NCI-H526 (cell line): ENCODE measurements at regions not wholly inside any gene's neighbourhood (a gene's known extent, or its start where the extent isn't known, plus 50 kb on each side); places are given as distances from the start of the nearest gene placed in this dataset.

Experiments
- DNase-seq, 2 experiments: peaks; one replicate each; lab custom pipeline; 2025; lab: John Stamatoyannopoulos, UW

DNA sequence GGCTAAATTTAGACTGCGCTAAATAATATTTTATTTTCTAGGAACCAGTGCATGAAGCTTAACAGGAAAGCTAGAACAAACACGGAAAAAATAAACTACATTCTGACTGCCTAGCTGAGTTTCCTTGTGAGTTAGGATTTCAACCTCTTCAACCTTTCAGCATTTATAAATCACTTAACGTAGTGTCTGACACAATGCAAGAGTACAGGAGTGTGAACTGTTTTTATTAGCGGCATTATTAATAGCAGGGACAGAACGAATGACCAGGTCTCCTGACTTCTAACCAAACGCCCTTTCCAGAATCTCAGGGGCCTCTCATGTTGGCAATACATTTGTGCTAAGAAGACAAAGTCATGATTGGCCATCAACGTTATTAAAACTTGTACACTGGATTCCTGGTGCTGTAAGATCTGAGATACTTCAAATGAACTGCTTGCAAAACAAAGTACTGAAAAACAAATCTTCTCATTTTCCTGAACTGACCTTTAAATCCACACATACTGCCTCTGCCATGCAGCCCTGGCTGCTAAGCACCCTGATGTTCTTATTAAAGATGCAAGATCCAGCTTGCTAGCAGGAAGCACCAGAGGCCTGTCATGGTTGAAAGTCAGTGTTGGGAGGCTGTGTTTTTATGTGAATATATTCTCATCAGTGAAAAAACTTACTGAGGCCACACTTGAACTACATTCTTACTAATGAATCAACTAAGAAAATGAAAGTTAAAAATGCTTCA, 380.4 kb upstream of the CPEB2 start:
- DNase-seq: no peak

DNA sequence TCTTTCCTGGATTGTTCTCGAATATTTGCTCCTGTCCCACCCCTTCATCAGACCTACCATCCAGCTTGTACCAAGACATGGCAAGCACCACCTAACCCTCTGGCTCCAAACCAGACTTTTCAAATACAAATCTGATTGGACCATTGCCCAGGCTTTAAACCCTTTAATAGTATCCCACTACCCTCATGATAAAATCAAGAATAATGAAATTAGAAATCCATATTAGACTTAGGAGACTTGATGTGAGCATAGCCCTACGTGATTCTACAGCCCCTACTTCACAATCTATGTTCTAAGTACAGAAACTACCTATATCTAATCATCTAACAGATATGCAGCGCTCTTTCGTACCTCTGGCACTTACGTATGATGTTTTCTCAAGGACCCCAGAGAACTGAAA, 375.2 kb upstream of the CPEB2 start:
- no peak for DNase-seq

GRCh38 chr4:14631806-14632440, 370.4 kb upstream of the CPEB2 start:
- no peak for DNase-seq

DNA sequence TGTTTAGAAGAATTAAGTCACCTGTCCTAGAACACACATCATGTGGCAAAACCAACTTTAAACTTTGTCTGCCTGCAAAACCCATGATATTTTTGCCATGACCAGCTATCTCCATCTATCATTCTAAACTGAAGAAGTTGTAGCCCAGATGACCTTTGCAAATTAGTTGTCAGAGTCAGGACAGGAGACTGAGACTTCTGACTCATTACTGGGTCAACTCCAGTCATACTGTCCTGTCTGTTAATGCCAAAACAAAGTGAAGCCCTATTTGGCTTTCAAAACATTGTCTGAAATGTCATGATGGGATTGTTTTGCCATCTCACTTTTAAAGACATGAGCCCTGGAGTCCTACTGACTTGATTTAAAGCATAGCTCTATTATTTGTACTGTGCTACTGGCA, 365.7 kb upstream of the CPEB2 start:
- no peak for DNase-seq

DNA sequence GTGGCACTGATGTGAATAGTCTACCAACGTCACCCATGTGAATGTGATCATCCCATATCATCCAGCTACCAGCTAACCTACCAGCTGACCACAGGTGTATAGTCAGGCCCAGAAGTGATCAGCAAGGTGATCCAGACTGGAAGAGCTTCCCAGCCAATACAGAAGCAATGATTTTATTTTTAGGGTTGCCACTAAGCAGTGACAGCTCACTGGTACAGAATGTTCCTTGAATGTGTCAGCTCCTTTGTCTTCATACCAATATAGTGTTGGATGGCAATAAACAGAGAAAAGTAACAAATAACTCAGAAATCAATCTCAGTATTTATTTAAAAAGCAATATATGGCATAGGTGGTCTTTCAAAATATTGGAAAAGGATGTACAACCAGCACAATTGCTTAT, 361.8 kb upstream of the CPEB2 start:
- no peak for DNase-seq

GRCh38 chr4:14641871-14642270, 360.4 kb upstream of the CPEB2 start:
- DNase-seq: no peak

DNA sequence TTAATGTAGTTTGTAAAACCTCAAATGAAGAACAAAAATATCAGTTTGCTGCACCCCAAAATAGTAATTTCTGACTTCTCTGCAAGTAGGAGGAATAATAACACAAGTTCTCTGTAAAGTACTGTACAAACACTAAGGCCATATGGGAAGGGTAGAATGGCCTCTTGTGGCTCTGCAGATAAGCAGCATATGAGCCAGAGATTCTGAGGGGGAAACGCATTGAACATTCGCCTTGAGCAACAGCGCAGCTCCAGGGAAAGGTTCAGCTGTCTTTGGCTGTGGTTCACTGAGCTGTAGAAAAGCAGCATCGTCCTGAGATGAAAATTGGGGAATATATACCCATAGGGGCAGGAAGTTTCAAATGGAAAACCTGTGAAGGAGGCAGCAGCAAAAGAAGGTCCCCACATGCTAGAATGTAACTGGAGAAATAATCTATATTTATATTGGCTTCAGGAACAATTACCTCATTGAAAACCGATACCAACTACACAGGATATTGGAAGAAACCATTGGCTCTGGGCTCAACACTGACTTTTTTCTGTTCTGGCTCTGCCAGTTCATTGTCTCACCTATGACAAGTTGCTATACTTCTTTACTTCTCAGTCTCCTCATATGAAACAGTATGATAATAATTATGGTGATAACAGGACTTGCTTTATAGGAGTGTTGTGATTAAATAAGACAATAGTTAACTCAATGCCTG, 357.6 kb upstream of the CPEB2 start:
- DNase-seq: no peak

- DNase-seq: no peak
Measured at GRCh38 chr4:14646831-14647230, 355.4 kb upstream of the CPEB2 start.

DNA sequence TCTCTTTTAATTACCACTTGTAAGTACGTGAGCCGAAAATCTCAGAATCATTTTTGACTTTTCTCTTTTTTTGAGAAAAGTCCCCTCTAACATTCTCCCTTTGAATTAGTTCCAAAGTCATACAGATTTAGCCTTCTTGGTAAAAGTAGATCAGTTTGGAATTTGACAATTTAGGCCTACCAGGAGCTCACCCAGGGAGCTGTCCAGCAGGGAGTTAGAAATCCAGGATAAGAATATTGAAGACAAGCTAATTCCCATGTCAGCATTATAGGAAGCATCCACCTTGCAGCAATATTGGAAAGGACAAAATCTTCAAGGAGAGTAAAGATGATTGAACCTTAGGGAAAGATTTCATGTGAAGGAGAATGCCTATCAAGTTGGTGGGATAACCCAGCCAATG, 352.2 kb upstream of the CPEB2 start:
- no peak for DNase-seq

GRCh38 chr4:14652522-14652921, 349.8 kb upstream of the CPEB2 start:
- no peak for DNase-seq

DNA sequence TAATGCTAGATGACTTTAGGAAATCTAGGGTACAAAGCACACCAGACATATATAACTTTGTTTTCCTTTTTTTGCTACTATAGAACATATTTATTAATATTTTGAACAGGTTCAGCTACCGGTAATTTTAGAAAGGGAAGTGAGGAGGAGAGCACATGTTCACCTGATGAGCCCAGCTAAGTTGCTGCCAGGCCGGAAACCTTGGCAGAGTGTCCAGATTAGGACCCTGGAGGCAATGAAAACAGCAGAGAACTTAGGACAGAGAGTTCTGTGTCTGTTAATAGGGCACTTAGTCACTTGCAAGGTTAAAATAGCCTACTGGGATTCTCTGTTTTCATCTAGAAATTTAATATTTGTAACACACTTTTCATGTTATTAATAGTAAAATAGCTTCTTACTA, 348.9 kb upstream of the CPEB2 start:
- DNase-seq: no peak

GRCh38 chr4:14659286-14659685, 343.0 kb upstream of the CPEB2 start:
- no peak for DNase-seq

- no peak for DNase-seq
Measured at GRCh38 chr4:14667624-14668151, 334.6 kb upstream of the CPEB2 start.

GRCh38 chr4:14668296-14668695, 334.0 kb upstream of the CPEB2 start:
- DNase-seq: no peak

DNA sequence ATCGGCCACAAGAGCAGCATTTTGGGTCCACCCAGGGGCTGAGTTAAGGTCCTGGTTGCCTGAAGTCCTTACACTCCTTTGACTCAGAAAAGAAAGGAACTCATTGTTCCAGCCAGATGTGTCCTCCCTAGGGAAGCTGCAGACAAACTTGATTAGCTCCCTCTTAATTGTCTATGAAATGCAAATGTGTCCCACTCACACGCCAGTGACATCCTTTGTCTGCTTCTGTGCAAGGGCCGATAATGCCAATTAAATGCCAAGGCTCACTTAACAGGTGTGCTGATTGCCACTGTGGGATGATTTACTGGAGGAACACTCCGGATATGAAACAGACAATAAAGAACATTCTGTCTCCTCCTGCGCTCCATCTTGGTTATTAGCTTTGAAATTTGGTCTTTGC, 332.9 kb upstream of the CPEB2 start:
- DNase-seq: no peak

- DNase-seq: no peak
Measured at GRCh38 chr4:14671146-14671545, 331.1 kb upstream of the CPEB2 start.

DNA sequence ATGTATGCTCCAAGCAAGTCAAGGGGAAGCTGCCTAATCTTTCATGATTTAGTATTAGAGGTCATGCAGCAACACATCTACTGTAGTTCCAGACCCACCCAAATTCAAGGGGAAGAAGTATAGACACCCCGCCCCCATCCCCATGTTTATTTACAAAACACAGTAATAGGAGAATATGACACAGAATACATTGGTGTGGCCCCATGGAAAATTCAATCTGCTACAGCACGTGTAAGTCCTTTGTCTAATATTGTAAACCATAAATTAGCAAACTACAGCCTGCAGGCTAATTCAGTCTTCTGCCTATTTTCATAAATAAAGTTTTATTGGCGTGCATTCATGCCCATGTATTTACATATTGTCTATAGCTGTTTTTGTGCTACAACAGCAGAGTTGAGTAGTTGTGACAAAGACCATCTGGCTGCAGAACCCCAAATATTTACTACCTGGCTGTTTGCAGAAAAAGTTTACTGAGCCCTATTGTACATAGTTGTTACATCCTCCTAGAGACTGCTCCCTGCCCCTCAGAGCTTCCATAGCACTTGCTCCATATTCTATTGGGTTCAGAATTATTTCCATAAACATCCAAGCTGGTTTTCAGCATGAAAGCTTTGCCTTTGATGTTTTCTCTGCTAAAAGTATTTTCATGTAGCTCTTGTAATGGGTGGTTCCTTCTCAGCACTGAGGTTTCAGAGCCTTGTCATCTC, 326.8 kb upstream of the CPEB2 start:
- no peak for DNase-seq

GRCh38 chr4:14679906-14680305, 322.4 kb upstream of the CPEB2 start:
- DNase-seq: no peak

GRCh38 chr4:14681330-14681729, 321.0 kb upstream of the CPEB2 start:
- no peak for DNase-seq

DNA sequence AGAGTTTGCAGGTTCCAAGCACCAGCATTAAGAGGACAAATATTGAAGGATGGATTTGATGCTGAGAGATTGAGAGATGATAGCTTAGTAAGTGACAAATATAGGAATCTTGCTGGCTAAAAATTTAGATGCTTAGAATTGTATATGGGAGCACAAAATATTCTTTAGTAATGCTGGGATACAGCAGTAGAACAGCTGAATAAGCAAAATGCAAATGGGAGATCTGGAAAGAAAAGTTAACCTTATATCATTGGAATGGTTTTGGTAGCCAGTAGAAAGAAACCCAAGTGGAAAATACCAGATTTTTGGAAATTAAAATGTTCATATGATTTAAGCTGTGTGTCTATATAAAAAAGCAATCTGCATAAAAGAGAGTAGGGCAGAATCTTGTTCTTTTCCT, 308.6 kb upstream of the CPEB2 start:
- no peak for DNase-seq

DNA sequence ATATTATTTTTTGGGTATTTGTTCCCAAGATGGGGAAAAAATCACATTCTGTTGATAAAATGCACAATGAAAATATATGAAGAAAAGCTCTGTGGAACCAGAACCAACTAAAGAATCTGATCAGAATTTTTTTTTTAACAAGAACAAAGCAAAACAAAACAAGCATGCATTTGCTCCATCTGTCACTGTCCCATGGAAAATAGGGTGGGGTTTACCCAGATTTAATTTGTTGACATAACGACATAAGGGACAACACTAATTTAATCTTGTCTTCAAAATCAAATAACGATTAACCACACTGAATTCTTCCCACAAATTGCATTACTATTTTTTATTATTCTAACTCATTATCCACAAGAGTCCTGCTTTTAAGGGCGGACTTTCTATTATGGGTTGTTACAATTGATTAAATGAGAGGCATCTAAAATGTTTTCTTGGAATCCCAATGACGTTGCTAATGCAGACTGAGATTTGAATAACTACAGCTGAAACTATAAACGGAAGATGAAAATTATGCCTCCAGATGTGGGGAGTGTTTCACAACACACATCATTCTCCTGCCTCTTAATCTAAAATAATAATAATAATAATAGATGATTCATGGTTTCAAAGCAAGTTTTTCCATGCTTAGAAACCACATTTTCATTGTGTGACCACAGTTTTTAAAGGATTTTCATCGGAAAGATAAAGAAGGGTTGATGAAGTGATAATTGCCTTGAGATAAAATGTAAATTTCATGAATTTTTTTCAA, 307.0 kb upstream of the CPEB2 start:
- no peak for DNase-seq

DNA sequence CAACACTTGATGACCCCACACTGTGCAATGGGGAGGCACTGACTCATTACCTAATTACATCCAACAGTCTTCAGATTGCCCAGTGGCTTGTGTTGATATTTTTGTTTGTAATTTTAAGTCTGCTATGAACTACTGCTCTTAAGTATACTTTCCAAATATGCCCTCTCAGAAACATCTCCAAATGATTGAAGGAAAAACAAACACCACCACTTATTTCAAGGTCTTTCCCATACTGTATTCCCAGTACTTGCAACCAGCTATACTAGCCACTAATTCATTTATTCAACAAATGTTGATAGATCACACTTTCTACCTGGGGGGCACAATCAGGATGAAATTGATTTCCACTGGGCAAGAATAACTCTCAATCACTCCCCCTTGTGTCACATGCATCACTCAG, 302.2 kb upstream of the CPEB2 start:
- no peak for DNase-seq
